Omental fat pad (tissue), 3 donors: ENCODE measurements at regions not wholly inside any gene's neighbourhood (a gene's known extent, or its start where the extent isn't known, plus 50 kb on each side); places are given as distances from the start of the nearest gene placed in this dataset.
"Not testable (repeated sequence)": the region's sequence is repeated elsewhere in the genome, so short reads cannot be mapped to it uniquely, and the experiment has no call there.

Source experiments
- ATAC-seq: fragments of 150-250 bp; one replicate; pipeline ENCODE4 v1.9.1; 2016; ENCODE audit warnings: mild to moderate bottlenecking, moderate library complexity; ENCODE audit not compliant: low FRiP score
- DNase-seq: peaks from one replicate; pipeline ENCODE4 v3.0.0-alpha.2; 2019; ENCODE audit warnings: low spot score
- CTCF ChIP-seq, 3 donors: fragments of 450-650 bp; IDR thresholded peaks; one replicate each; pipeline ENCODE4 v1.5.1; 2016 to 2017; ENCODE audit warnings: antibody characterized with exemption in 3 of 3, mild to moderate bottlenecking in 3 of 3, moderate library complexity in 2 of 3

DNA sequence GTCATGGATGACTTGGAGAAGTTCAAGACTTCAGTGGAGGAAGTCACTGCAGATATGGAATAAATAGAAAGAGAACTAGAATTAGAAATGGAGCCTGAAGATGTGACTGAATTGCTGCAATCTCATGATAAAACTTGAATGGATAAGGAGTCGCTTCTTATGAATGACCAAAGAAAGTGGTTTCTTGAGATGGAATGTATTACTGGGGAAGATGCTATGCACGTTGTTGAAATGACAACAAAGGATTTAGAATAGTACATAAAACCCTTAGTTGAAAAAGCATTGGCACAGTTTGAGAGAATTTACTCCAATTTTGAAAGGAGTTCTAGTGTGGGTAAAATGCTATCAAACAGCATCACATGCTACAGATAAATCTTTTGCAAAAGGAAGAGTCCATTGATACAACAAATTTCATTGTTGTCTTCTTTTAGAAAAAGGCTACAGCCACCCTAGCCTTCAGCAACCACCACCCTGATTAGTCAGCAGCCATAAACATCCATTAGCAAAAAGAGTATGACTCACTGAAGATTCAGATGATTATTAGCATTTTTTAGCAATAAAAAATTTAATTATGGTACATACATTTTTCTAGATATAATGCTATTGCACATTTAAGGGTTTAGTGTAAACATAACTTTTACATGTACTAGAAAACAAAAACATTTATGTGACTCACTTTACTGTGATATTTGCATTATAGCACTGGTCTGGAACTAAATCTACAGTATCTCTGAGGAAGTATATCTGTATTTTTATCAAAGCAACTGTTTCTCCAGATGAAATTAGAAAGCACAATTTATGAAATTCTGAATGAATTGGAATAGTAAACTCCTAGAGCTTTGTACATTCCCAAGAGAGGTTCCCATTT, 110.5 kb upstream of the TACR1 start:
- DNase-seq (no peak), ATAC-seq (no peak)
- TF ChIP-seq CTCF (IDR thresholded peaks at IDR 0.05), result no peak

DNA sequence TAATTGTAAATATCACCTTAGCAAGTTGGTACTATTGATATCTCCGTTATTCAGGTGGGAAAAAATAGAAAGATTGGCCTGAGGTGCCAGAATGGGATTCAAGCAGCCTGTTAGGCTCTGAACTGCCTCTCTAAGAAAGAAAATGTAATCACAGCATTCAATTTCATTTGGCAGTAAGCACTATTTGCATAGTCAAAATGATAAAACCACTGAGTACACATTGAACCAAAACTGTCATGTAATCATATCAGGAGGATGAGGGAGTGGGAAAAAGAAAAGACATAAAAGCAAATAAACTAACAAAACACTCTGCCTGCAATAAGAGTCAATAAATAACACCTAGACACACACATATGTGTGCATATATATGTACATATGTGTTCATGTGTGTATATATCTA, 103.9 kb upstream of the TACR1 start:
- no peak for ATAC-seq
- TF ChIP-seq CTCF (IDR thresholded peaks at IDR 0.05), result no peak

GRCh38 chr2:75294362-75294761, 95.0 kb upstream of the TACR1 start:
- no peak for ATAC-seq
- no peak for DNase-seq
- no peak for TF ChIP-seq CTCF (IDR thresholded peaks at IDR 0.05)

More for the DNA sequence above, 103.9 kb upstream of the TACR1 start:
- DNase-seq, result no peak

DNA sequence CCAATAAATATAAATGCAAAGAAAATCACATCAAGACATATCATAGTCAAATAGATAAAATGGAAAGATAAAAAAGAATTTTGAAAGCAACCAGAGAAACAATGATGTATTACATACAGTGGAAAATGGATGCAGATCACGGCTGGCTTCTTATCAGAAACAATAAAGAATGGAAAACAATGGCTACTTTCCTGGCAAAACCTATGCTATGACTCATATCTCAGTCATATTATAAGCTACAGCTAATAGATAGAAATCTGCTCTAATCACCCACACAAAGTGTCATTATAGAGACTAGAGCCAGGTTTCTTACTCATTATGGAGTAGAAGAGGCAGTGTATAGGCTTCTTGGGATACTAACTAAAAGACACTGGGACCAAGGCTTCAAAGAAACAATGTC, 93.5 kb upstream of the TACR1 start:
- DNase-seq, result no peak
- ATAC-seq, result no peak
- no peak for TF ChIP-seq CTCF (IDR thresholded peaks at IDR 0.05)

DNA sequence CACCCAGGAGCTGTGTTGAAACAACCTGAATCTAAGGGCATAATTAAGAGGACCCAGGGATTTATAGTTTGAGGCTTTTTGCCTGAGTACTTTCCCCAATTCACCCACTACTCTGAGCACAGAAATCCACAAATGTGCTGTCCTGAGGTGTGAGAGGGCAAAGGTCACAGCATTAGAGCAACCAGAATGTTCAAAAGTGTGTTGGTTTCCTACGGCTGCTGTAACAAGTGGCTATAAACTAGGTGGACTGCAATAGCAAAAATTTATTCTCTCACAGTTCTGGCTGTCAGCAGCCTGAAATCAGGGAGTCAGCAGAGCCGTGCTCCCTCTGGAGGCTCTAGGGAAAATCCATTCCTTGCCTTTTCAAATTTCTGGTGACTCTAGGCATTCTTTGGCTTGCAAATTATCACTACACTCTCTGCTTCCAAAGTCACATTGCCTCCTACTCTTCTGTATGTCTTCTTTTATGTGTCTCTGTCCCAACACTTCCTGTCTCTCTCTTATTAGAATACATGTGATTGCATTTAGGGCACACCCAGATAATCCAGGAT, 91.4 kb upstream of the TACR1 start:
- ATAC-seq, result no peak
- no peak for TF ChIP-seq CTCF (IDR thresholded peaks at IDR 0.05)
- no peak for DNase-seq

- DNase-seq, result no peak
- ATAC-seq, result no peak
- no peak for TF ChIP-seq CTCF (IDR thresholded peaks at IDR 0.05)
Measured at GRCh38 chr2:75289771-75290170, 90.5 kb upstream of the TACR1 start.

GRCh38 chr2:75289178-75289577, 89.9 kb upstream of the TACR1 start:
- not testable (repeated sequence) for ATAC-seq, DNase-seq
